IMR-90 (cell line): ENCODE measurements at regions not wholly inside any gene's neighbourhood (a gene's known extent, or its start where the extent isn't known, plus 50 kb on each side); places are given as distances from the start of the nearest gene placed in this dataset. TPM values are rescaled to one million over a fixed set of nuclear protein-coding genes. Genes with fewer than 3 reads are reported as not detected.

Source experiments
- ATAC-seq: fragments of 200-7000 bp; cut with Tn5 transposase; 2 replicates; pipeline ENCODE4 v1.9.1; 2020; ENCODE audit warnings: low read depth, mild to moderate bottlenecking, moderate library complexity
- BruUV-seq: library from RNA; stranded (reverse); fragments of 400-500 nt; replicated peaks from 2 replicates; lab custom pipeline; 2021; lab: Mats Ljungman, UMichigan
- CTCF ChIA-PET: fragments of 300-600 bp; formaldehyde crosslinking; extraction: SDS; loops from one replicate; lab custom pipeline; 2021; ENCODE audit warnings: antibody characterized with exemption; lab: Yijun Ruan, JAX
- POLR2A ChIA-PET: fragments of 300-600 bp; sonication (Branson Sonifier 250); formaldehyde crosslinking; loops from one replicate; lab custom pipeline; 2022; ENCODE audit warnings: antibody characterized with exemption; ENCODE audit not compliant: unreplicated experiment; lab: Charles Lee
- DNase-seq: peaks from one replicate; pipeline ENCODE4 v3.0.0; 2013
- H2AFZ ChIP-seq: replicated peaks from 2 replicates; pipeline ENCODE3; 2013; ENCODE audit warnings: low read length, mild to moderate bottlenecking; ENCODE audit not compliant: poor library complexity
- H2AK5ac ChIP-seq: 2 replicates; pipeline ENCODE4 v1.6.1; 2013; ENCODE audit warnings: low read depth, low read length, inconsistent platforms
- H2AK9ac ChIP-seq: replicated peaks from 2 replicates; pipeline ENCODE3; 2013; ENCODE audit warnings: mild to moderate bottlenecking, low read depth, low read length, moderate library complexity; ENCODE audit not compliant: poor library complexity
- H2BK120ac ChIP-seq: 2 replicates; pipeline ENCODE4 v1.6.1; 2013; ENCODE audit warnings: low read depth, low read length, inconsistent platforms
- H2BK15ac ChIP-seq: 3 replicates; pipeline ENCODE4 v1.6.1; 2013; ENCODE audit warnings: low read depth, low read length, inconsistent platforms
- H2BK20ac ChIP-seq: 2 replicates; pipeline ENCODE4 v1.6.1; 2013; ENCODE audit warnings: low read depth, mild to moderate bottlenecking, inconsistent platforms, low read length, moderate library complexity
- H2BK5ac ChIP-seq: 2 replicates; pipeline ENCODE4 v1.6.1; 2013; ENCODE audit warnings: mild to moderate bottlenecking, low read depth, low read length, inconsistent platforms; ENCODE audit not compliant: poor library complexity, severe bottlenecking
- H3K14ac ChIP-seq: replicated peaks from 2 replicates; pipeline ENCODE4 v1.6.1; 2013; ENCODE audit warnings: low read depth, low read length, inconsistent platforms
- H3K18ac ChIP-seq: 2 replicates; pipeline ENCODE4 v1.6.1; 2013; ENCODE audit warnings: low read depth, low read length, control low read depth
- H3K23ac ChIP-seq: 2 replicates; pipeline ENCODE4 v1.6.1; 2013; ENCODE audit warnings: low read depth, low read length, inconsistent platforms
- H3K27ac ChIP-seq: 2 replicates; pipeline ENCODE4 v1.5.1; 2013; ENCODE audit warnings: mild to moderate bottlenecking, control low read depth, low read length; ENCODE audit not compliant: insufficient read depth
- H3K27me3 ChIP-seq: 2 replicates; pipeline ENCODE4 v1.6.1; 2013; ENCODE audit warnings: low read length; ENCODE audit not compliant: control insufficient read depth, insufficient read depth
- H3K36me3 ChIP-seq: 2 replicates; pipeline ENCODE4 v1.6.1; 2013; ENCODE audit warnings: low read length, mixed read lengths; ENCODE audit not compliant: control insufficient read depth, insufficient read depth
- H3K4ac ChIP-seq: 2 replicates; pipeline ENCODE4 v1.6.1; 2013; ENCODE audit warnings: low read depth, low read length, inconsistent platforms
- H3K4me1 ChIP-seq: 2 replicates; pipeline ENCODE4 v1.6.1; 2013; ENCODE audit warnings: low read length, mixed read lengths; ENCODE audit not compliant: control insufficient read depth, insufficient read depth
- H3K4me2 ChIP-seq: 2 replicates; pipeline ENCODE4 v1.6.1; 2013; ENCODE audit warnings: low read depth, mild to moderate bottlenecking, control low read depth, low read length, moderate library complexity
- H3K4me3 ChIP-seq: 2 replicates; pipeline ENCODE4 v1.5.1; 2013; ENCODE audit warnings: low read depth, mild to moderate bottlenecking, control low read depth, low read length, moderate library complexity; ENCODE audit not compliant: insufficient read depth
- H3K56ac ChIP-seq: 2 replicates; pipeline ENCODE4 v1.6.1; 2013; ENCODE audit warnings: low read length, inconsistent platforms; ENCODE audit not compliant: insufficient read depth; ENCODE audit errors: extremely low read depth
- H3K79me1 ChIP-seq, 2 experiments: 2 replicates each; pipeline ENCODE4 v1.6.1; 2013; ENCODE audit warnings: low read length in 2 of 2, inconsistent platforms in 1 of 2, low read depth in 1 of 2
- H3K9ac ChIP-seq: 2 replicates; pipeline ENCODE4 v1.6.1; 2013; ENCODE audit warnings: low read depth, low read length, control low read depth
- H3K9me1 ChIP-seq: 2 replicates; pipeline ENCODE4 v1.6.1; 2013; ENCODE audit warnings: low read length, inconsistent platforms; ENCODE audit not compliant: insufficient read depth
- H3K9me3 ChIP-seq: 2 replicates; pipeline ENCODE4 v1.6.1; 2013; ENCODE audit warnings: low read length; ENCODE audit not compliant: control insufficient read depth, insufficient read depth
- H4K20me1 ChIP-seq: 2 replicates; pipeline ENCODE4 v1.6.1; 2013; ENCODE audit warnings: low read length, inconsistent platforms; ENCODE audit not compliant: insufficient read depth
- H4K5ac ChIP-seq: 2 replicates; pipeline ENCODE4 v1.6.1; 2013; ENCODE audit warnings: mild to moderate bottlenecking, low read depth, low read length, control low read depth
- H4K8ac ChIP-seq, 2 experiments: 2 replicates each; pipeline ENCODE4 v1.6.1; 2013; ENCODE audit warnings: low read depth in 2 of 2, low read length in 2 of 2, control low read depth in 1 of 2, inconsistent platforms in 1 of 2
- H4K91ac ChIP-seq: 2 replicates; pipeline ENCODE4 v1.6.1; 2013; ENCODE audit warnings: low read depth, low read length, inconsistent platforms; ENCODE audit not compliant: insufficient read depth
- BHLHE40 ChIP-seq: fragments of 150-350 bp; IDR thresholded peaks from 2 replicates; pipeline ENCODE4 v1.6.1; 2016; ENCODE audit warnings: mild to moderate bottlenecking, low read depth, low read length
- CEBPB ChIP-seq: IDR thresholded peaks from 2 replicates; pipeline ENCODE4 v1.6.1; 2012; ENCODE audit warnings: low read depth, low read length, improper control_type of control experiment
- CHD1 ChIP-seq: IDR thresholded peaks from 2 replicates; pipeline ENCODE4 v1.6.1; 2012; ENCODE audit warnings: low read depth, low read length, improper control_type of control experiment
- ELK1 ChIP-seq: fragments of 150-350 bp; IDR thresholded peaks from 2 replicates; pipeline ENCODE4 v1.6.1; 2016; ENCODE audit warnings: low read depth, mild to moderate bottlenecking, low read length, moderate library complexity, borderline replicate concordance
- MAFK ChIP-seq: IDR thresholded peaks from 2 replicates; pipeline ENCODE4 v1.6.1; 2012; ENCODE audit warnings: low read depth, low read length, improper control_type of control experiment
- MAZ ChIP-seq: IDR thresholded peaks from 2 replicates; pipeline ENCODE4 v1.6.1; 2012; ENCODE audit warnings: low read depth, mild to moderate bottlenecking, low read length, improper control_type of control experiment, moderate library complexity, borderline replicate concordance
- NFE2L2 ChIP-seq: fragments of 150-350 bp; IDR thresholded peaks from 2 replicates; pipeline ENCODE4 v1.6.1; 2016; ENCODE audit warnings: low read depth, mild to moderate bottlenecking, low read length
- RAD21 ChIP-seq: IDR thresholded peaks from 2 replicates; pipeline ENCODE4 v1.6.1; 2012; ENCODE audit warnings: low read length, improper control_type of control experiment
- RCOR1 ChIP-seq: IDR thresholded peaks from 2 replicates; pipeline ENCODE4 v1.6.1; 2012; ENCODE audit warnings: mild to moderate bottlenecking, low read length, improper control_type of control experiment; ENCODE audit not compliant: insufficient replicate concordance
- SMC3 ChIP-seq: fragments of 150-350 bp; IDR thresholded peaks from 2 replicates; pipeline ENCODE4 v1.6.1; 2016; ENCODE audit warnings: low read depth, mild to moderate bottlenecking, antibody characterized with exemption, low read length, moderate library complexity
- dilution Hi-C: fragments of 300-500 bp; cut with HindIII; formaldehyde crosslinking; loops from one replicate; pipeline ENCODE4 v1.14.3; 2018; ENCODE audit warnings: low sequenced_read_pairs; ENCODE audit not compliant: unreplicated experiment
- in situ Hi-C: fragments of 300-500 bp; cut with MboI; formaldehyde crosslinking; loops from 3 replicates; pipeline ENCODE4 v1.14.3; 2019; ENCODE audit warnings: low sequenced_read_pairs, inconsistent platforms, mixed read lengths
- intact Hi-C: fragments of 100-400 bp; cut with micrococcal nuclease; formaldehyde crosslinking; loops from 2 replicates; pipeline ENCODE4 v1.10.0; 2022
- microRNA-seq, 2 experiments: library from miRNA; stranded (forward) in 1 of 2; unstranded in 1 of 2; fragments of 10-50 nt in 1 of 2; fragments of <30 nt in 1 of 2; gene quantifications in 1 of 2; microRNA quantifications in 1 of 2; one replicate each; pipeline versions ENCODE3 to v1.1.0; 2013 to 2020; ENCODE audit not compliant: insufficient read depth in 1 of 2, insufficient read length in 1 of 2, unreplicated experiment in 1 of 2
- small RNA-seq, 5 experiments: library from RNA; depleted of rRNA; stranded (forward); fragments of <200 nt; gene quantifications; one replicate each; pipeline ENCODE3, GENCODE V24; 2012

- H3K9me3 ChIP-seq = no peaks in the 10 kb centered on the region
- H3K18ac ChIP-seq = no peak overlapping the region
- dilution Hi-C loops (no loop called here), in situ Hi-C loops (no loop called here), intact Hi-C loops (no loop called here)
- no peak overlapping the region for H4K91ac ChIP-seq
- no peak overlapping the region for H3K4ac ChIP-seq
- H3K4me3 ChIP-seq = no peak overlapping the region
- no peak overlapping the region for H3K56ac ChIP-seq
- no peaks in the 10 kb centered on the region for H3K4me1 ChIP-seq
- H2AK9ac ChIP-seq = no peak overlapping the region
- no peaks in the 10 kb centered on the region for H3K36me3 ChIP-seq
- DNase-seq = no peak
- H3K27me3 ChIP-seq = no peaks in the 10 kb centered on the region
- no peak overlapping the region for H2BK120ac ChIP-seq
- H3K27ac ChIP-seq = peak overlapping the region; percentile 35; the same call in 1 of the 2 replicates
- no peaks in the 10 kb centered on the region for H3K9me1 ChIP-seq
- CTCF ChIA-PET = no interaction called here
- H3K9ac ChIP-seq = no peak overlapping the region
- POLR2A ChIA-PET = no interaction called here
- ATAC-seq = no peak
- no peak overlapping the region for H2AFZ ChIP-seq
- no peak overlapping the region for H2AK5ac ChIP-seq
- no peaks in the 10 kb centered on the region for H4K20me1 ChIP-seq
- no peak overlapping the region for H3K23ac ChIP-seq
- no peak overlapping the region for H2BK15ac ChIP-seq
- no peak overlapping the region; a peak in 1 of 4 replicates for H4K8ac ChIP-seq
- no TSS peak for BruUV-seq
- no peak overlapping the region for H2BK20ac ChIP-seq
- no peak overlapping the region for H4K5ac ChIP-seq
- no peak overlapping the region for H2BK5ac ChIP-seq
- H3K14ac ChIP-seq = no peak overlapping the region
- H3K4me2 ChIP-seq = no peak overlapping the region
- no peaks in the 10 kb centered on the region for H3K79me1 ChIP-seq
- TF ChIP-seq CEBPB (no peak), CHD1 (no peak), NFE2L2 (no peak), RCOR1 (no peak), MAZ (no peak), SMC3 (no peak), RAD21 (no peak), BHLHE40 (no peak), MAFK (no peak), ELK1 (no peak)
Observed at GRCh38 chr12:88630561-88630960, 50.3 kb upstream of the KITLG start.

Small RNA genes lying in the stretch of these regions (microRNA-seq; reads per million reads assigned to microRNA genes)
- gene RNU7-120P (ENCODE audit: insufficient read depth, insufficient read length) = not detected

Small RNA genes lying in the stretch of these regions (small RNA-seq; reads per million reads assigned to genes)
- gene RNU7-120P = 0 reads per million in 5 experiments
